T-helper 1 cell treated with Interleukin-12 subunit alpha and Interleukin-12 subunit beta and Interleukin-4 antibody, amounts not matched to agents 30 ng/mL and 1 ng/mL, for 36 hours (primary cell): ENCODE measurements at regions not wholly inside any gene's neighbourhood (a gene's known extent, or its start where the extent isn't known, plus 50 kb on each side); places are given as distances from the start of the nearest gene placed in this dataset.
"Not testable (repeated sequence)": the region's sequence is repeated elsewhere in the genome, so short reads cannot be mapped to it uniquely, and the experiment has no call there.

ENCODE experiments used
- intact Hi-C: fragments of 100-400 bp; cut with micrococcal nuclease; formaldehyde crosslinking; loops from one replicate; pipeline ENCODE4 v1.15.1; 2024

DNA sequence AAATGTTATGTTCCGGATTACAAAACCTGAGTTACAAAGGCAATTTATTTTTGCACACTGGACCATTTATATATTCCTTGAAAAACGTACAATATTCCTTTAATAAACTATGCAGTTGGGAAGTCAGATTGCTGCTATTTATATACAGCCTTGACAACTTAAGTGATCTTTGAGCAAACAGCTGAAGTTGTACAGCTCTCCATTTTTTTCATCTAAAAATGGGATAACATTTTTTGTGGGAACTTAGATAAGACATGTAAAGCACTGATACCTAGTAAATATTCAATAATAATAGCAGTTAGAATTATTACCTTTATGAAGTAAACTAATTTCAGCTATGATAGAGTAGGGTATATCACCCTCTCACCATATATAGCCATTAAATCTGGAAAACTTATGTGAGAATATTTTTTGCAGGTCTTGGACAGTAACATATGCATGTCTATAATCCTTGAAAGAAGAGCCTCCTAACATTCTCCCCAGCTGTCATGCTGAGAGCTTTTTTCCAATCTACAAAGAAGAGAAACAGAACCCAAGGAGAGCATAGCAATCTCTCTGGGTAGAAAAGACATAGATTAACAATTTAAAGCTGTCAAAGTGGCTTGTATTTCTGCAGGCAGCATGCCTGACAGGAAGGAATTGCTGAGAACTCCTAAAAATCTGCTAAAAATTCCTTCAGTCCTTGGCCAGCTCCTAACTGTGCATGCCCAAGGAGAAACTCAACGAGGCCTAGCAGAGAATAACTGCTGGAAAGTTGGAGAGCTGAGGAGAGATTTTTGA lies 326.0 kb downstream of the CRPPA start:
- intact Hi-C loops: no loop called here

DNA sequence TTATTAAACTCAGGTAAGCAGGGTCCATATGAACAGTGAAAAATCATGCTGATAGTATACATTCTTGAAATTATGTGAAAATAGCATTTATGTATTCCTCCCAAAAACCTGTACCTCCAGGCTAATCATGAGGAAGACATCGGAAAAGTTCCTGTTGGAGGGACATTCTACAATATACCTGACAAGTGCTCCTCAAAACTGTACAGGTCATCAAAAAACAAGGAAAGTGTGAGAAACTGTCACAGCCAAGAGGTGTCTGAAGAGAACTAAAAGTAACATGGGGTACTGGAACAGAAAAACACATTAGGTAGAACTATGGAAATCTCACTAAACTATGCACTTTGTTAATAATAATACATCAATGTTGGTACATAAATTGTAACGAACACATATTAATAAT lies 326.7 kb downstream of the CRPPA start:
- intact Hi-C loops: no loop called here

DNA sequence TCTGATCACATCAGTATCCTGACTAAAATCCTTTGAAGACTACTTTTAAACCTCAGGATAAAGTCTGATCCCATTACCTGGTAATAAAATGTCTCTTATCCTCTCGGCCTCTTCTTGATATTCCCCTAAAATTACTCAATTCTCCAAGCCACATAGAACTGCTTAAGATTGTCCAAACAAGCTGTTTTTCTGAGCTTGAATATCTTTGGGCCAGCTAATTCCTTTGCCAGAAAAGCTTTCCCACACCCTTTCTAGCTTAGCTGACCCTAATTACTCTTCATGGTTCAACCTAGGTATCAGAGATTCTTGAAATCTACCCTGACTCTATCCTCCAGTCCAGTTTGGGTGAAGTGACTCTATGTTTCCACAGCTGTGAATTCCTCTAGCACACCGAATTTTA lies 328.6 kb downstream of the CRPPA start:
- intact Hi-C loops: no loop called here

DNA sequence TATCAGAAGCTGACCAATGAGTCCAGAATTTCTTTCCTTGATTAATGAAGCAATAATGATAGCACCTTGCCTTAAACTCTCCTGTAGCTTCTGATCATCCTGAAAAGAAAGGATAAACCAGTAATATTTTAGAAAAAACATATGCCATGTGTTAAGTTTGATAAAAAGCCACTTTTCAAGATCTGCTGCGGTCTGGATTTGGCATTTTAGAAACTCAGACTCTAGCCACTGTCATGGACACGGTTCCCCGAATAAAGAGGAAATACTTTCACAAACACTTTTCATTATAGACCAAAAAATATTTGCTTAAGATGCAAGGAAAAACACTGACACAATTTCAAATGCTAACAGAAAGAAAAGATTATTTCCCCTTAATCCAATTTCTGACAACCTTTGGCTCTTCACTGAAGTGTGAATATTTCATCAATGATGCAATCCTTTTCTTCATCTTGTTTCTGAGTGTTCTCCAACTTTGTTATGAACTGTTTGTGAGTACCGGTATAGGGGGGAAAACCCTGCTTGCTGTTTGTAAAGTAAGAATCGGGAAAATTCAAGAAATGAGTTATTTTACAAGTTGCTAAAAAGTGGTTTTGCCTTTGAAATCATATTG lies 329.5 kb downstream of the CRPPA start:
- intact Hi-C loops: no loop called here

DNA sequence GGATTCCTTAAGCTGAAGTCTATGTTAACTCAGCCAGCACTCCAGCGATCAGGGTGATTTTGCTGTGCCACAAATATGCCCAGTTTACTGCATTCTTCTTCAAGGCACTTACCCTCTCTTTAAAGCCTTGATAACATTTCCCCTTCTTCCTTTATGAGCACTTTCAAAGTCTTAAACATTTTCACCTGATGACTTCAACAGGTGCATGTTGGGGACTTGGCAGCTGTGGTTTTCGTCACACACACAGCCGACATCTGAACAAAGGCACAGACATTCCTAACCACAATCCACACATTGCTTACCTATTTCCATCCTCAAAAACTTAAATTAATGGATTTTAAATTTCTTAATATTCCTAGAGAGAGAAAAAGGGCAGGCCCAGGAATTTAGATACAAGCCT lies 331.5 kb downstream of the CRPPA start:
- intact Hi-C loops: no loop called here

DNA sequence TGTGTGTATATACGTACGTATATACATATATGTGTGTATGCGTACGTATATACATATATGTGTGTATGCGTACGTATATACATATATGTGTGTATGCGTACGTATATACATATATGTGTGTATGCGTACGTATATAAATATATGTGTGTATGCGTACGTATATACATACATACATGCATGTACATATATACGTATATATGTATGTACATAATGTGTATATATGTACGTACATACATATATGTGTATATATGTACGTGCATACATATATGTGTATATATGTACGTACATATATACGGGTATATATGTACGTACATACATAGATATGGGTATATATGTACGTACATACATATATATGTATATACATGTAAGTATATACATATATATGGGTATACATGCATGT lies 332.1 kb downstream of the CRPPA start:
- intact Hi-C loops: no loop called here

DNA sequence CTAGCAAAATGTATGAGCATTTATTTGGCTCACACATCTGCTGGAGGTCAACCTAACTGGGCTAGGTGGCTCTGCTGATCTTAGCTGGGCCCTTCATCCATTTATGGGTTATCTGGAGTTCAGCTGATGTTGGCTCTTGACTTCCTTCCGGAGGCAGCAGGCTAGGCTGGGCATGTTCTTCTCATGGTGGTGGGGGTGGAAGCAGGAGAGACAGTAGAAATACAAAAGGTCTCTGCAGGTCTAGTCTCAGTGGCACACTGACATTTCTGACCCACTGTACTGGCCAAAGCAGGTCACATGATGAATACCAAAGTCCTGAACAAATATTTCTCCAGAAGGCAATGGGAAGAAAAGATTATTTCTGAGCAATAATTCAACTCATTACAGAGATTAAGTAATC lies 334.6 kb downstream of the CRPPA start:
- intact Hi-C loops: no loop called here

DNA sequence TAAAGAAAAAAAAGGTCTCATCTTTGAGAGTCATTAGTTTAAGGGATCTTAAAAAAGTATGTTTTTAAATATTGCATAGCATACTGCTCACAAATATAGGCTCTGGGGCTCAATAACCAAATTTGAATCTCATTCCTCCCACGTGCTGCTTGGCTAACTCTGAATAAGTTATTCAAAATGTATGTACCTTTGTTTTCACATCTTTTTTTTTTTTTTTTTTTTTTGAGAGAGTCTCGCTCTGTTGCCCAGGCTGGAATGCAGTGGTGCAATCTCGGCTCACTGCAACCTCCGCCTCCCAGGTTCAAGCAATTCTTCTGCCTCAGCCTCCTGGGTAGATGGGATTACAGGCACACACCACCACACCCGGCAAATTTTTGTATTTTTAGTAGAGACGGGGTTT lies 335.6 kb downstream of the CRPPA start:
- intact Hi-C loops: not testable (repeated sequence)

DNA sequence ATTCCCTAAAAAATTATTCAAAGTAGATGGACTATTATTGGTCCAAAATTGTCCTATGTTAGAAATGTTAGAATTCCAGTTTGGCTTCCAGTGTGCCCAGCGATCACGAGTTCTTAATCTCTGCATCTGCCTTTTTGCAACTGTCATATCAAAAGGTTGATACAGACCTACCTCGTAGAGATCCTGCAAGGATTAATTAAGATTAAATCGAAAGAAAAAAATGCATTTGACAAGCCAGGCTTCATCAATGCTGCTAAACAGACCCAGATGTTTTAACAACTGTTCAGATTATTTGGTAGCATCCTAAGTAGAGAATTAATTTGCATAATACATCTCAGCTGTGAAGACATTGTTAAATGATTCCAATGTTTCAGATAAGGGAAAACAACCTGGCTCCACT lies 336.5 kb downstream of the CRPPA start:
- intact Hi-C loops: no loop called here

DNA sequence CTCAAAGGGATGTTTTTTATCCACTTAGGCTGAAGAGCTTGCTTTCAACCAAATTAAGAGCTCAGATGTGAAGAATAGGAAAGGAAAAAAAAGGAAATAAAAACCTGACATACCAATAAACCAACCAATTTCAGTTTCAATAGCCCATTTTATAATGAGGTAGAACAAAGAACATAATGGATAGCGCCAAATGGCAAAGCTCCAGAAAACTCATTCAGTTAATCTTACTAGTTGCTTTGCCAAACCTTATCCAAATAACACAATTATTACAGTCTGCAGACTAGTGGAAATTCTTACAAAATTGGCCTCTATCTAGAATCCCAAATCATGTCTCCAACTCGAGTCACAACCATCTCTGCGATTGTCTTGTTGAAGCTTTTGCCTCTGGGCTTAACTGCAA lies 337.0 kb downstream of the CRPPA start:
- intact Hi-C loops: no loop called here

DNA sequence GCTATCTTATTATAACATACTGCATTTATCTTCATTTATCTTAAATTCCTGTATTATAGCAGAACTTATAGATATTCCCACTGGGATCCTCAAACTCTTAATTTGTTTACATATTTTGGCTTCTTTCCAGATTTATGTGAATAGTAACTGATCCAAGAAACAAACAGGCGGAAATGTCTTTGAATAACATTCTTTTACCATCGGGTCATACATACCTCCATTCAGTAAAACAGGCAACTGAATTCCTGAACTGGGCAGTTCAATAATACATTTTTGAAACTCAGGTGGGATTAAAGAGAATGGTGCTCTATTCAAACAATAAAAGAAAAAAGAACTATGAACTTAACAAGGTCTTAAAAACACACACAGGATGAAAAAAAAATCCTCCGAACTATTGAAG lies 337.4 kb downstream of the CRPPA start:
- intact Hi-C loops: no loop called here

DNA sequence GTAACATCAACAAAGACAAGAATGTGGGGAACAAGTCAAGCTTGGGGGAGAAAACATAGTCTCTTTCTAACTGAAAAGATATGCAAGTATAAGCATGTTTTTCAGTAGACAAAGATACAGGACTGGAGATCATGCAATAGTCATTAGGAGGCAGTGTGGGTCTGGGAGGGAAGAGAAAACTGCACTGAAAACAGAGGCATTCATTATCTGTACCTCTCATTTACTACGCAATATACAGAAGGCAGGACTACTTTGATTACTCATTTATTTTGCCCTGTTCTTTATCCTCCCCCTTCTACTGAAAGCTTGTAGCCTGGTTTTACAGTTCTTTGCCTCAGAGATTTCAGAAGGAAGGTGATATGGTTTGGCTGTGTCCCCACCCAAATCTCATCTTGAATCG lies 341.2 kb downstream of the CRPPA start:
- intact Hi-C loops: no loop called here

DNA sequence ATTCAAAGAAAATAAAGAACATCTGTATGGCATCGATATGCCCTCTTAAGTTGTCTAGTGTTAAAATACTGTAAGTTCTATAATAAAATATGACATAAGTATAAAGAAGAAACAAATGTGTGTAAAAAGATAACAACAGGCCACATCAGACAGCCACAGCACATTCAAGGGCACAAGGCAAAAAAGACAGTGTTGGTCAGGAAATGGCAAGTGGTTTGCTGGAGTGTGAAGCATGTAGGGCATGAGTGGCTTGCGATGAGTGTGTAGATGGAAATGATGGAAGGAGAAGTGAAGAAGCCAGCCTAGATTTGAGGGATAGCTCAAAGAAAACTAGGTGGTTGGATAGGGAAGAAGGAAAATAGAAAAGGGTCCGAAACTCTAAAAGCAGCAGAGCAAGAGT lies 341.6 kb downstream of the CRPPA start:
- intact Hi-C loops: loop anchor here (2.0 to 10.0 kb wide), 2 partner anchors 341 to 1385 kb away; partner anchors contain the start of gene CRPPA

DNA sequence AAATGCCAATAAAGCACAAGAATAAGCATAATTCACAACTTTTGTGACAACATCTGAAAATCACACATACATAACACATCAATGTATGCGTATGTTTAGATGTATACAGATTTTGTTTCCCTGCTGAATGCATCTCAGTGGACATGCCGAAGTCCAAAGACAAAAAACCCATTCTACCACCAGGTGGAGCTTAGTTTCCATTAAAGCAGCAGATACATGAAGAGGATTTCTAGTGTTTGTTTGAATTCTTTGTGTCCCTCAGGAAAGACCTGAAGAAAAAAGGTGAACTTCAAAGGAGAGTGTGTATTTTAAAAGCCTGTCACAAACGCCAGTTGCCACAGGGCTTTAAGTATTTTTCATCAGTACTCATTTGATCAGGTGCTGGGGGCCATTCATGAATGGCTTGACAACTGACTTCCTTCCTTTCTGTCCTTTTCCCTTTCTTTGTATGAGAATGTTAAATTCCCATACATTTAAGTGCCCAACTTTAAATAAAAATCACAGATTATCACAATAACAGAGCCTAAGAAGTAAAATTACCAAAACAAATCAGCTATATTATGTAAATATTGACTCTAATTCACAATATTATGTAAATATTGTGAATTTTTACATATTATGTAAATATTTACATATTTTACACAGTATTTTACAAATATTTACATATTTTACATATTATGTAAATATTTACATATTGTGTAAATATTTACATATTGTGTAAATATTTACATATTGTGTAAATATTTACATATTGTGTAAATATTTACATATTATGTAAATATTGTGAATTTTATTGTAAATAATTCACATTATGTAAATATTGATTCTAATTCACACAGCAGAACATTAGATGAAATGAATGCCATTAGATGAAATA lies 343.0 kb downstream of the CRPPA start:
- intact Hi-C loops: loop anchor here (1.0 to 10.0 kb wide), 3 partner anchors 342 to 1384 kb away; partner anchors contain the start of gene CRPPA

DNA sequence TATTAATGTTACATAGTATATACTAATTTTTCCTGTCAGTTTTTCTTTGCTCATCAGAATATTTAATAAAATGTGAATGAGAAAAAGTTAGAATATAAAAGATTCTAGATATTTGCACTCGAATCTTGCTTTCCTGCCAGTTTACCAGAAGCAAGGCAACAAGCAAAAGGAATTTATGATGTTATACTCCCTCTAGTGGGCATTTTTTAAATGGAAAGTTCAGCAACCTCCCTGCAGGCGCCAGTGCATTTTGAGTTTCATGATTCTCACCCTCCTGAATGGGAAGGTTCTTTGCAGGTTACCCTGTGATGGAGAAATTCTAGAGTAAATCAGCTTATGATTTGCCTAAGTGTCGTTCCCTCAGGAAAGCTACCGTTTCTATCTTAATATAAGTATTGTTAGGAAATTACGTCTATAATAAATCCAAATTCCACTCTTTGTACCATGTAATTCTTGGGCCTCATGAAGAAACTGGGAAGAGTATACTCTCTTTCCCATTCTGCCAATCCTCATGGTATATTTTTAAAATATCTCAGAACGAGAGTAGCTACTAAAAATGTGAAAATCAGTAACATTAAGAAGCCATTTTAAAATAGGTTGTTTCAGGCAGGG lies 350.0 kb downstream of the CRPPA start:
- intact Hi-C loops: loop anchor here (1.0 to 10.0 kb wide), 3 partner anchors 745 to 1377 kb away; no protein-coding TSS in a partner anchor

DNA sequence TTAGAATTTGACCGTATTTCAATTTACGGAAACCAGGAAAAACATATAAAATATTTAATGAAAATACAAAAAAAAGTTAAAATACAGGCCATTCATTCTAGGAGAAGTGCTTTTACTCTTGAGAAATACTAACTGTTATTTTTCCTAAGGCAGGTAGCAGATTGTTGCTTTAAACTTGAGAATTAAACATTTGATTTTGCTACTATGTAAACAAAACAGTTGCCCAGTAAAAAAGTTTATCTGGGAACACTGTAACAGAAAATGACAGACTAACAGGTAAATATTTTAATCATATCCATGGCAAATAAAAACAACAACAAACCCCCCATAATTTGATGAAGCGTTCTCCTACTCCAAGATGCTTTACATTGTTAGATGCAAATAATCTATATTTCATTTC lies 350.5 kb downstream of the CRPPA start:
- intact Hi-C loops: loop anchor here (1.0 to 10.0 kb wide), 3 partner anchors 744 to 1376 kb away; no protein-coding TSS in a partner anchor

DNA sequence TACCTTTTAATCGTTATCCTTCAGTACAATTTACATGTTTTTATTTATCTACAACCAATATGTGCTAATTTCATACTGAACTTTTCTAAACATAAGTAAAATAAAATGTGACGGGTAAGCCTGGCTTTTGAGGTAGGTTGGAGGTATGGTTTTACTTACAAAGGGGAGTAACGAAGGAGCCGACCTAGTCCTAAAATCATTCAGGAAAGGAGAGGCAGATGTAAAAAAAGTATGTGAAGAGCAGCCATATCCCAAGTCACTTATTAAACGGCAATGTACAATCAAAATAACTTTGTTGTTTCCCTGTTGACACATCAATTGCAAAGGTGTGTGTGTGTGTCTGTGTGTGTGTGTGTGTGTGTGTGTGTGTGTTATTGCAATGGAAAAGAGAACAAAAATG lies 351.3 kb downstream of the CRPPA start:
- intact Hi-C loops: loop anchor here (2.0 to 10.0 kb wide), 2 partner anchors 743 to 1375 kb away; no protein-coding TSS in a partner anchor

DNA sequence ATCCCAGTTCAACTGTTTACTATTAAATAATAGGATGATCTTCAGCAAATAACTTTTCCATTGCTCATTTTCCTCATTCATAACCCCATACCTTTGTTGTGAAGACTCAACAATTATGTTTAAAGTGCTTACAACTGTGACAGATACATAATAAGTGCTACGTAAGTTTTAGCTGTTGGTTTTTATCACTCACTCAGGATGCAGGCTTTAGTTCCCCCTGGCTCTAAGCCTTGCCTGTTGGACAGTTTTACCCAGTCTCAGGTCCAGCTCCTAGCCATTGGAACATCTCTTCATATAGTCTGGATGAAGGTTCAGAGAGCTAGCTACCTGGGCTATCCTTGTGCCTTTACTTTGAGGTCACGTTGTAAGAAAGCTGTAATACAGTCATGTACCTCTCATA lies 353.2 kb downstream of the CRPPA start:
- intact Hi-C loops: no loop called here

DNA sequence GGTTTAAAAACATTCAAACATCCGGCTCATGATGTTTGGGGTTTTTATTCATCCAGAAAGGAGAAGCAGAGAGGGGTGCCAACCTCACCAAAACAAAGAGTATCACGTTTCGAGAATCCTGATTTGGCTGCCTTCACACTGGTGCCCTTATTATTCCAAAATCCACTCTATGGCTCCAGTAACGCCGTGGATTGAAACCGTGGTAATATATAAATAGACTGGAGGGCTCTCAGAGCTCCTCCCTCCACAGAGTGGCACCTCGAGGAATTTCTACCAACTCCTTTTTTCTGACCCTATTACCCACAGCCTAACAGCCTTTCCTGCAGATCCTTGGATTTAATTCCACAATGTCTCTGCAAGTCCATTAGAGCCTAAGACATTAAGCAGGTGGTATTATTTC lies 353.6 kb downstream of the CRPPA start:
- intact Hi-C loops: no loop called here

DNA sequence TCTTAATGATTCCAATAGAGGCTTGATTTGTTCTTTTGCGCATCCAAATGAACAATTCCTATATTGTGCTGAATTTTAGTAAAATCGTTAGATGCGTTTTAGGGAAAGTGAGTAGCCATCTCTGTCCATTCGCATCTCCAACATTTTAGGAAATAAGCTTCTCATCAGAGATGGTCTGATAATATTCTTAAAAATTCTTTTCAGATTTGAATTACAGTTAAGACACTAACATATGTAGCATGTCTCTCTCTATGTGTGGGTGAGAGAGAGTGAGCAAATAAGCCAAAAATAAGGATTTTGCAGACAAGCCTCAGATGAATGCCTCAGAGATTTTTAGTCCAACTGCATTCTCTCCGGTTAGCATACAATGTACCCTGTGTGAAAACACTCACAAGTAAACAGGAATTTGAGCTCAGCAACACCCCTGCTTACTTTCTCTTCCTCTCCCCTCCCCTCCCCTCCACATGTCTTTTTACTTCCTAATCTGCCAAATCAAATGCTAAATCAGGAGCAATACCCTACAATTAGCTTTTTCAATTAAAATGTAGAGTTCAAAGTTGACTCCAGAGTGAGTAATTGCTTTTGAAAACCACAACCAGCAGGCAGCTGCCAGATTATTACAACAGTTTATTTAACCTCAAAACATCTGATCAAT lies 354.4 kb downstream of the CRPPA start:
- intact Hi-C loops: no loop called here

DNA sequence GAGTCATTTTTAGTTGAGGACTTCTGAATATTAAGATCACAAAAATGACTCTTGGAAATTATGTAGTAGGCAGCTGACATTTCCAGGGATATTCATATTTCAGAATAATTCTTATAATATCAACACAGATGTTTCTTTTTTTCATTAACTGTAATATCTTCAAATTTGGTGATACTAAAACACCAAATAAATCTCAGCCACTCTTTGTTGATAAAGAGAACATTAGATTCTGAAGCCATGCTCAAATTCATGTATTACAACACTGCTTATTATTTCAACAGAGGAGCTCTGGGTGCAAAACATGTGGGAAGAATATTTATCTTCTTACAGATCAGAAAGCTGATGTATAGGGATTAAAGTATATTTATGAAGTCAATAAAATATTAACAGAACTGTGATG lies 355.4 kb downstream of the CRPPA start:
- intact Hi-C loops: no loop called here
